ENCODE measurements at regions not wholly inside any gene's neighbourhood (a gene's known extent, or its start where the extent isn't known, plus 50 kb on each side); places are given as distances from the start of the nearest gene placed in this dataset.

GRCh38 chr20:62539198-62540045 lies 63.6 kb upstream of the GATA5 start:
- Histone ChIP-seq H3K27ac (no peak overlapping the region), H3K36me3 (no peaks in the 10 kb centered on the region), H3K27me3 (peaks cover 0 to 76% of the 10 kb centered on the region in 2 donors), H3K9me3 (no peaks in the 10 kb centered on the region), H3K4me3 (no peak overlapping the region), H3K4me1 (no peaks in the 10 kb centered on the region)
- no peak for TF ChIP-seq POLR2AphosphoS5 (IDR thresholded peaks at IDR 0.05)
- no peak for TF ChIP-seq POLR2A (IDR thresholded peaks at IDR 0.05)
- no peak for TF ChIP-seq CTCF (IDR thresholded peaks at IDR 0.05)
- no peak for DNase-seq (ENCODE audit: low spot score in 2 of 2)
- intact Hi-C loops (cut with DNase I; ENCODE audit: low total_unique reads) = loop anchor here (5.0 kb wide), 1 partner anchor 1362 kb away; no protein-coding TSS in a partner anchor

- Histone ChIP-seq H3K9me3 (no peaks in the 10 kb centered on the region), H3K4me3 (no peak overlapping the region), H3K27me3 (peaks cover 0 to 75% of the 10 kb centered on the region in 2 donors), H3K27ac (no peak overlapping the region), H3K36me3 (no peaks in the 10 kb centered on the region), H3K4me1 (no peaks in the 10 kb centered on the region)
- TF ChIP-seq POLR2A (IDR thresholded peaks at IDR 0.05) = no peak
- TF ChIP-seq CTCF (IDR thresholded peaks at IDR 0.05) = no peak
- no peak for TF ChIP-seq POLR2AphosphoS5 (IDR thresholded peaks at IDR 0.05)
- intact Hi-C loops (cut with DNase I; ENCODE audit: low total_unique reads) = no loop called here
- no peak for DNase-seq (ENCODE audit: low spot score in 2 of 2)
Measured at GRCh38 chr20:62540504-62540903, 64.7 kb upstream of the GATA5 start.

GRCh38 chr20:62542862-62543261 lies 67.1 kb upstream of the GATA5 start:
- Histone ChIP-seq H3K4me3 (no peak overlapping the region), H3K4me1 (no peaks in the 10 kb centered on the region), H3K9me3 (no peaks in the 10 kb centered on the region), H3K27ac (no peak overlapping the region), H3K36me3 (no peaks in the 10 kb centered on the region), H3K27me3 (peaks cover 0 to 68% of the 10 kb centered on the region in 2 donors)
- intact Hi-C loops (cut with DNase I; ENCODE audit: low total_unique reads) = no loop called here
- DNase-seq (ENCODE audit: low spot score in 2 of 2) = no peak
- TF ChIP-seq POLR2A (IDR thresholded peaks at IDR 0.05) = no peak
- TF ChIP-seq POLR2AphosphoS5 (IDR thresholded peaks at IDR 0.05) = no peak
- no peak for TF ChIP-seq CTCF (IDR thresholded peaks at IDR 0.05)

GRCh38 chr20:62543470-62544302 lies 67.9 kb upstream of the GATA5 start:
- no peak for DNase-seq (ENCODE audit: low spot score in 2 of 2)
- no peaks in the 10 kb centered on the region for H3K36me3 ChIP-seq
- H3K4me1 ChIP-seq = no peaks in the 10 kb centered on the region
- H3K9me3 ChIP-seq = no peaks in the 10 kb centered on the region
- no peak overlapping the region for H3K4me3 ChIP-seq
- peaks cover 0 to 65% of the 10 kb centered on the region in 2 donors for H3K27me3 ChIP-seq
- TF ChIP-seq CTCF (IDR thresholded peaks at IDR 0.05) = no peak
- no peak for TF ChIP-seq POLR2A (IDR thresholded peaks at IDR 0.05)
- no peak for TF ChIP-seq POLR2AphosphoS5 (IDR thresholded peaks at IDR 0.05)
- no peak overlapping the region for H3K27ac ChIP-seq
- intact Hi-C loops (cut with DNase I; ENCODE audit: low total_unique reads) = no loop called here
